ENCODE measurements at regions not wholly inside any gene's neighbourhood (a gene's known extent, or its start where the extent isn't known, plus 50 kb on each side); places are given as distances from the start of the nearest gene placed in this dataset.

- TF ChIP-seq CTCF (IDR thresholded peaks at IDR 0.05) (no peak), POLR2A (IDR thresholded peaks at IDR 0.05) (no peak)
Observed at GRCh38 chr1:115203287-115203686, 114.0 kb upstream of the TSPAN2 start.

All from esophagus squamous epithelium (tissue), 4 donors.